Tibial nerve (tissue), 4 donors: ENCODE measurements at regions not wholly inside any gene's neighbourhood (a gene's known extent, or its start where the extent isn't known, plus 50 kb on each side); places are given as distances from the start of the nearest gene placed in this dataset.

Source experiments
- DNase-seq, 2 donors: peaks; one replicate each; pipeline ENCODE4 v3.0.0-alpha.2; 2019; ENCODE audit warnings: low spot score in 2 of 2
- H3K27ac ChIP-seq, 4 donors: fragments of 200-600 bp; sonication (generic) in 3 of 4; one replicate each; pipeline ENCODE4 v1.5.1; 2017 to 2019; ENCODE audit warnings: mild to moderate bottlenecking in 1 of 4
- H3K27me3 ChIP-seq, 2 donors: fragments of 200-600 bp; sonication (generic) in 1 of 2; one replicate each; pipeline versions ENCODE4 v1.5.1 to v1.6.0; 2017 to 2019
- H3K36me3 ChIP-seq, 3 donors: fragments of 200-600 bp; sonication (generic); one replicate each; pipeline ENCODE4 v1.5.1; 2018 to 2019
- H3K4me1 ChIP-seq, 4 donors: fragments of 200-600 bp; sonication (generic) in 3 of 4; one replicate each; pipeline ENCODE4 v1.5.1; 2017 to 2019
- H3K4me3 ChIP-seq, 4 donors: fragments of 200-600 bp; sonication (generic) in 3 of 4; one replicate each; pipeline ENCODE4 v1.5.1; 2017 to 2019; ENCODE audit warnings: mild to moderate bottlenecking in 1 of 4, moderate library complexity in 1 of 4
- H3K9me3 ChIP-seq, 4 donors: fragments of 200-600 bp; sonication (generic) in 3 of 4; one replicate each; pipeline ENCODE4 v1.5.1; 2017 to 2019
- CTCF ChIP-seq, 5 experiments: fragments of 200-600 bp in 3 of 5; fragments of 450-650 bp in 2 of 5; sonication (generic) in 3 of 5; IDR thresholded peaks; one replicate each; pipeline ENCODE4 v1.5.1; 2016 to 2019; ENCODE audit warnings: antibody characterized with exemption in 5 of 5, mild to moderate bottlenecking in 3 of 5, moderate library complexity in 2 of 5
- EP300 ChIP-seq, 2 donors: sonication (generic); formaldehyde crosslinking; IDR thresholded peaks; one replicate each; pipeline ENCODE4 v1.6.1; 2017; ENCODE audit warnings: antibody characterized with exemption in 2 of 2, mild to moderate bottlenecking in 1 of 2
- POLR2A ChIP-seq, 2 donors: fragments of 450-650 bp; IDR thresholded peaks; one replicate each; pipeline ENCODE4 v1.6.1; 2017; ENCODE audit warnings: antibody characterized with exemption in 2 of 2, mild to moderate bottlenecking in 2 of 2, moderate library complexity in 2 of 2
- WGBS, 2 donors: methylation state at CpG; one replicate each; pipeline ENCODE4 v1.1.5; 2018; 5-methylcytosine and 5-hydroxymethylcytosine counted together

- 73 to 86% methylated on average over 2 to 5 of the region's 5 CpGs for WGBS, 2 donors
- TF ChIP-seq CTCF (IDR thresholded peaks at IDR 0.05) = no peak
- TF ChIP-seq POLR2A (IDR thresholded peaks at IDR 0.05) = no peak
- TF ChIP-seq EP300 (IDR thresholded peaks at IDR 0.05) = no peak
- Histone ChIP-seq H3K27ac (no peak overlapping the region), H3K9me3 (peaks cover 0 to 4% (median 0%) of the 10 kb centered on the region in 4 donors), H3K36me3 (no peaks in the 10 kb centered on the region), H3K4me3 (no peak overlapping the region), H3K4me1 (no peaks in the 10 kb centered on the region), H3K27me3 (no peaks in the 10 kb centered on the region)
- DNase-seq = no peak
Measured at GRCh38 chr2:116842164-116842563, 972.3 kb upstream of the DDX18 start.

- no peaks in the 10 kb centered on the region for H3K36me3 ChIP-seq
- H3K4me1 ChIP-seq = no peaks in the 10 kb centered on the region
- no peaks in the 10 kb centered on the region for H3K27me3 ChIP-seq
- H3K27ac ChIP-seq = no peak overlapping the region
- H3K9me3 ChIP-seq = peaks cover 0 to 24% (median 2%) of the 10 kb centered on the region in 4 donors
- WGBS, 2 donors = 36 to 38% methylated on average over 4 of the region's 4 CpGs
- DNase-seq = no peak
- TF ChIP-seq CTCF (IDR thresholded peaks at IDR 0.05) (no peak), EP300 (IDR thresholded peaks at IDR 0.05) (no peak), POLR2A (IDR thresholded peaks at IDR 0.05) (no peak)
- no peak overlapping the region for H3K4me3 ChIP-seq
Measured at GRCh38 chr2:116859708-116860107, 954.8 kb upstream of the DDX18 start.

GRCh38 chr2:116874021-116874420 is 940.5 kb upstream of the DDX18 start:
- H3K27ac ChIP-seq = no peak overlapping the region
- TF ChIP-seq EP300 (IDR thresholded peaks at IDR 0.05) (no peak), CTCF (IDR thresholded peaks at IDR 0.05) (no peak), POLR2A (IDR thresholded peaks at IDR 0.05) (no peak)
- WGBS, 2 donors = 83 to 93% methylated on average over 4 to 5 of the region's 5 CpGs
- H3K4me3 ChIP-seq = no peak overlapping the region
- no peak for DNase-seq
- no peaks in the 10 kb centered on the region for H3K36me3 ChIP-seq
- H3K4me1 ChIP-seq = no peaks in the 10 kb centered on the region
- peaks cover 0 to 12% (median 0%) of the 10 kb centered on the region in 4 donors for H3K9me3 ChIP-seq
- H3K27me3 ChIP-seq = no peaks in the 10 kb centered on the region

GRCh38 chr2:116877274-116877673 is 937.2 kb upstream of the DDX18 start:
- peaks cover 0 to 7% (median 0%) of the 10 kb centered on the region in 4 donors for H3K9me3 ChIP-seq
- no peaks in the 10 kb centered on the region for H3K4me1 ChIP-seq
- TF ChIP-seq POLR2A (IDR thresholded peaks at IDR 0.05) = no peak
- no peak for TF ChIP-seq CTCF (IDR thresholded peaks at IDR 0.05)
- no peak for TF ChIP-seq EP300 (IDR thresholded peaks at IDR 0.05)
- H3K4me3 ChIP-seq = no peak overlapping the region
- 76 to 85% methylated on average over 1 of the region's 1 CpG for WGBS, 2 donors
- H3K36me3 ChIP-seq = no peaks in the 10 kb centered on the region
- H3K27me3 ChIP-seq = no peaks in the 10 kb centered on the region
- no peak overlapping the region for H3K27ac ChIP-seq
- no peak for DNase-seq

- WGBS, 2 donors = 91 to 95% methylated on average over 2 of the region's 2 CpGs
- TF ChIP-seq POLR2A (IDR thresholded peaks at IDR 0.05) = no peak
- TF ChIP-seq EP300 (IDR thresholded peaks at IDR 0.05) = no peak
- TF ChIP-seq CTCF (IDR thresholded peaks at IDR 0.05) = no peak
- Histone ChIP-seq H3K27ac (no peak overlapping the region), H3K4me3 (no peak overlapping the region), H3K36me3 (no peaks in the 10 kb centered on the region), H3K27me3 (no peaks in the 10 kb centered on the region), H3K4me1 (no peaks in the 10 kb centered on the region), H3K9me3 (peaks cover 0 to 1% (median 0%) of the 10 kb centered on the region in 4 donors)
- DNase-seq = no peak
Measured at GRCh38 chr2:116877944-116878343, 936.5 kb upstream of the DDX18 start.
